Right cardiac atrium (tissue), 5 donors: ENCODE measurements at regions not wholly inside any gene's neighbourhood (a gene's known extent, or its start where the extent isn't known, plus 50 kb on each side); places are given as distances from the start of the nearest gene placed in this dataset.

ENCODE experiments used
- ATAC-seq, 2 donors: fragments of 200-7000 bp; cut with Tn5 transposase; one replicate each; pipeline versions ENCODE4 v1.8.0 to v1.9.1; 2020; ENCODE audit warnings: moderate library complexity in 2 of 2, mild to moderate bottlenecking in 1 of 2
- DNase-seq, 3 donors: peaks; one replicate each; pipeline ENCODE4 v3.0.0-alpha.2; 2020
- H3K27ac ChIP-seq: one replicate; pipeline ENCODE4 v1.5.1; 2013; ENCODE audit warnings: mild to moderate bottlenecking, low read length, control low read depth, moderate library complexity
- H3K27me3 ChIP-seq: one replicate; pipeline ENCODE4 v1.6.1; 2013; ENCODE audit not compliant: control insufficient read depth, insufficient read depth
- H3K4me1 ChIP-seq: one replicate; pipeline ENCODE4 v1.6.1; 2013; ENCODE audit warnings: low read length; ENCODE audit not compliant: control insufficient read depth, insufficient read depth
- H3K4me3 ChIP-seq: one replicate; pipeline ENCODE4 v1.5.1; 2013; ENCODE audit warnings: low read length, control low read depth
- H3K9me3 ChIP-seq: one replicate; pipeline ENCODE4 v1.6.1; 2013; ENCODE audit warnings: low read length; ENCODE audit not compliant: control insufficient read depth
- WGBS: extraction: QIAGEN DNeasy Blood & Tissue Kit; methylation state at CpG from one replicate; pipeline ENCODE4 v1.1.7; 2013; 5-methylcytosine and 5-hydroxymethylcytosine counted together
- intact Hi-C, 4 donors: fragments of 100-400 bp; cut with DNase I; formaldehyde crosslinking; loops; one replicate each; pipeline versions ENCODE4 v1.11.0 to v1.14.0; 2022 to 2023
- donor health status: healthy with polysubstance abuse.
- donor health status: DM: no; HTN: yes; CAD: no.
- donor health status: DM: no; HTN: no; CAD: no.
- donor health status: DM: no; HTN: yes; CAD: no; lungs with severe emphysema.
- donor health status: DM: yes; HTN: yes; CAD: no.

- no peak for ATAC-seq
- H3K27me3 ChIP-seq = no peaks in the 10 kb centered on the region
- H3K4me3 ChIP-seq = no peak overlapping the region
- H3K4me1 ChIP-seq = no peaks in the 10 kb centered on the region
- no peak overlapping the region for H3K27ac ChIP-seq
- intact Hi-C loops = no loop called here
- DNase-seq = no peak
- H3K9me3 ChIP-seq = no peaks in the 10 kb centered on the region
- 95% methylated on average over 9 of the region's 9 CpGs for WGBS
These were observed 236.7 kb downstream of the MYCN start for GRCh38 chr2:16176971-16177480.

- H3K9me3 ChIP-seq = no peaks in the 10 kb centered on the region
- no peak overlapping the region for H3K27ac ChIP-seq
- WGBS = 81% methylated on average over 3 of the region's 3 CpGs
- ATAC-seq = no peak
- no peak for DNase-seq
- H3K27me3 ChIP-seq = no peaks in the 10 kb centered on the region
- intact Hi-C loops = no loop called here
- H3K4me3 ChIP-seq = no peak overlapping the region
- H3K4me1 ChIP-seq = no peaks in the 10 kb centered on the region
These were observed 235.0 kb downstream of the MYCN start for GRCh38 chr2:16175247-16175825.

GRCh38 chr2:16174693-16175045 lies 234.3 kb downstream of the MYCN start:
- H3K9me3 ChIP-seq = no peaks in the 10 kb centered on the region
- intact Hi-C loops = no loop called here
- DNase-seq (no peak), ATAC-seq (no peak)
- no peaks in the 10 kb centered on the region for H3K27me3 ChIP-seq
- no peaks in the 10 kb centered on the region for H3K4me1 ChIP-seq
- H3K4me3 ChIP-seq = no peak overlapping the region
- 90% methylated on average over 3 of the region's 3 CpGs for WGBS
- no peak overlapping the region for H3K27ac ChIP-seq

- no peak for ATAC-seq
- H3K9me3 ChIP-seq = no peaks in the 10 kb centered on the region
- H3K4me1 ChIP-seq = no peaks in the 10 kb centered on the region
- DNase-seq = no peak
- WGBS = 88% methylated on average over 3 of the region's 3 CpGs
- H3K27ac ChIP-seq = no peak overlapping the region
- no peaks in the 10 kb centered on the region for H3K27me3 ChIP-seq
- intact Hi-C loops = no loop called here
- H3K4me3 ChIP-seq = no peak overlapping the region
These were observed 233.7 kb downstream of the MYCN start for GRCh38 chr2:16173893-16174692.

DNA sequence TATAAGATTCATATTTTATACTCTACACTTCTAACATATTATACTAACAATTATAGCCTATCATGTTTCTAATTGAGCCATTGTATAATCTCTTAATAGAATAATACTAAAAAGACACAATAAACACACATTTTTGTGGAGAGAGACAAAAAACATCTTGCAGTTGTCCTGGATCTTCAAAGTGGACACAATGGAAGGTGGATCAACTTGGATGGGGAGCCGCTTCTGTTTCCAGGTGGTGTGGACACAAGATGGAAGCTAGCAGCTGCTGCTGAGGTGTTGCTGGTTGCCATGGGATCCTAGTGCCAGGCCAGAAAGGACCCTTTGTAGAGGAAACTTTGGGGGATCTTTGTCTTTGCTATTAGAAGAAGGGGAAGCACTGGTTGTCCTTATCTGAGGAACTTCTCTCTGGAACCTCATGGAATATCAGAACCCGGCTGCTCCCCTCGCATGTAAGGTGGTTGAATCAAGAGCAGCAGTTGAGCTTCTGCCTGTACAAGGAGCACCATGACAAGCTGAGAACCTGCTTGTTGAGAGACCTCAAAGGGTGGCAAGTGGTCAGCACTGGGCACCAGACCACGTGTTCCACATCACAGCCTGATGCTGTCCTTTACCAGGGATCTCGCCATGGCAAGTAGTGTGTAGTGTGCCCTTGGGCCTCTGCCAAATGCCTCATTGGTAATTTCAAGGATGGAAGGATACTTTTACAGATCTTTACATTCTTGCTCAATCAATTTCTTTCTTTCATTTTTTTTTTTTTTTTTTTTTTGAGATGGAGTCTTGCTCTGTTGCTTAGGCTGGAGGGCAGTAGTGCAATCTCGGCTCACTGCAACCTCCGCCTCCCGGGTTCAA lies 232.2 kb downstream of the MYCN start:
- no peaks in the 10 kb centered on the region for H3K9me3 ChIP-seq
- DNase-seq (no peak), ATAC-seq (no peak)
- intact Hi-C loops = no loop called here
- H3K27me3 ChIP-seq = no peaks in the 10 kb centered on the region
- no peak overlapping the region for H3K4me3 ChIP-seq
- no peaks in the 10 kb centered on the region for H3K4me1 ChIP-seq
- H3K27ac ChIP-seq = no peak overlapping the region
- 94% methylated on average over 8 of the region's 8 CpGs for WGBS

DNA sequence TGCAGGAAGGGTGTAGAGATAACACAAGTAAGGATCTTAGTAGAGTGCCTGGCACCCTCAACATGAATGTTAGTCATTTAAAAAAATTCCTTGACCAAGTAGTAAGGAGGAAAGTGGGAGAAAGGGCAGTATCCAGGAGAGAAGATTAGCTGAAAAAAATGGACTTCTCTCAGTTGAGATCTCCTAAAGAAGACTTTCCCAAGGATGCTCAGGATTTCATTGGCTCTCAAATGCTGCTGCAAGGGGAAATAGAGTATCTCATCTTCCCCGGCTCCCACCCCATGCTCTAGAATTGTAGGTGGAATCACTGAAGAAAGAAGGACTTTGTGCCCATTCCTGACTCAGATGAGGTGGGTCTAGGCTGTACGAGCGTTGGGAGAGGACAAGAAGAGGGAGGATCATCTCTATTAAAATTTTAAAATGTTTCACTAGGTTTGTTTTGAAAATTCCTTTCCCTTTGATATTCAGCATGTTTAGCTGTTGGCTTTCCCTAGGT lies 231.1 kb downstream of the MYCN start:
- Histone ChIP-seq H3K4me1 (no peaks in the 10 kb centered on the region), H3K4me3 (no peak overlapping the region), H3K27me3 (no peaks in the 10 kb centered on the region), H3K9me3 (no peaks in the 10 kb centered on the region), H3K27ac (no peak overlapping the region)
- intact Hi-C loops = no loop called here
- ATAC-seq (no peak), DNase-seq (no peak)
- WGBS = 95% methylated on average over 3 of the region's 3 CpGs

- DNase-seq = no peak
These were observed 230.5 kb downstream of the MYCN start for GRCh38 chr2:16170675-16171424.

DNA sequence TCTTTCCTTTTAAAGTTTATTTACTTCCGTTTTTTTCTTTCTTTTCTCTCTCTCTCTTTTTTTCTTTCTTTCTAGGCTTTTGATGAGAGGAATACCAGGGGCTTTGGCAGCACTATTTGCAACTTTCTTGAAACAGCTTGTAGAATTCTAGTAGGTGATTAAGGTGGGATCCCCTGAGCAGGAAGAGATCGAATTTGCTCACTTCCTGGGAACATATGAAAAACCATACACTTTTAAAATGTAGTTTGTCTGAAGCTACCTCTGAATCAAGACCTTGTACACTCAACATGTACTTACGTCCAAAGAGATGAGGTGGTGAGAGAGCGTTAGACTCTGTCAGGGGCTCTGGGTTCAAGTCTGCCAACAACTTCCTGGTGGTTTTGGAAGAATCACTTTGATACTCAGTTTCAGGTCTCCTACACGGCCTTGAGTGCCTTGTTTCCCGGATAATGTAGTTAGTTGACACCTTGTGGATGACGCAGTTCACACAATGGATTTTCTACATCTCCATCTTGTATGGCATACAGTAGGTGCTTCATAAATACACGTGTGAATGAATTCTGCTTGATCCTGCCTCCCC lies 229.1 kb downstream of the MYCN start:
- no peak for ATAC-seq
- Histone ChIP-seq H3K4me3 (no peak overlapping the region), H3K4me1 (no peaks in the 10 kb centered on the region), H3K27ac (no peak overlapping the region), H3K27me3 (no peaks in the 10 kb centered on the region), H3K9me3 (no peaks in the 10 kb centered on the region)
- DNase-seq = no peak
- intact Hi-C loops = no loop called here
- 83% methylated on average over 8 of the region's 8 CpGs for whole genome bisulfite sequencing

More at GRCh38 chr2:16170675-16171424, 230.5 kb downstream of the MYCN start:
- H3K9me3 ChIP-seq = no peaks in the 10 kb centered on the region
- no peaks in the 10 kb centered on the region for H3K27me3 ChIP-seq
- H3K4me3 ChIP-seq = no peak overlapping the region
- intact Hi-C loops = no loop called here
- H3K4me1 ChIP-seq = no peaks in the 10 kb centered on the region
- ATAC-seq = no peak
- WGBS = 80% methylated on average over 9 of the region's 9 CpGs
- H3K27ac ChIP-seq = no peak overlapping the region

DNA sequence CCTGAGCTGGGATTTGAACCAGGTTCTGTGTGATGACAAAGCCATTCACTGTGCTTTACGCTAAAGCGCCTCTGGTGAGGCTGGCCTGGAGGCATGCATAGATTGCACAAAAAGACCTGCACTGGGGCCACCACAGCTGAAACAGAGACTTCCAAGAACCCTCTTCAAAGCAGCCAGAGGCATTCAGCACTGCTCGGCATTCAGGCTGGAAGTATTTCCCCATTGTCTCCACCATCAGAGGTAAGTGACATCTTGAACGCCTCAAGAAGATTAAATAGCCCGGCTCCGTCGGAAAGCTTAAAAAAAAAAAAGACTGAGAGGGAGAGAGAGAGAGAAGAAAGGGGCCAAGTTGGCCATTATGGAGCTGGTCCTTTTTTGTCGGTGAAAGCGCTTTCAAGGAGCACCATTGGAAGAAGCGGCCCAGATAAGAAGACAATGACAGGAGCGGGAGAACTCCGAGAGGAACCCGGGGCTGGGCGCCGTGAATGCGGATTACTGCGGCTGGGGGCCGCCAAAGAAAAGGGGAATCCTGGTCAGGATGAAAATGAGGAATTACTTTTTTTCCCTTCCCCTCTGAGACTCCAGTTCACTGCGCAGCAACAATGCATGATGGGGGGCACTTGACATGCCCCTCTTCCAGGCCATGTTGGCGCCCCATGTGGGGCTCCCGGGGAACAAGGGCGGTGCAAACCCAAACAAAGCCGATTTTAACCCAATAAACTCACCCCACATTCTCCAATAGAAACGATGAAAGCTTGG lies 228.3 kb downstream of the MYCN start:
- 87% methylated on average over 24 of the region's 24 CpGs for WGBS
- no peaks in the 10 kb centered on the region for H3K9me3 ChIP-seq
- H3K4me1 ChIP-seq = no peaks in the 10 kb centered on the region
- intact Hi-C loops = no loop called here
- no peaks in the 10 kb centered on the region for H3K27me3 ChIP-seq
- no peak for DNase-seq
- ATAC-seq = no peak
- no peak overlapping the region for H3K27ac ChIP-seq
- H3K4me3 ChIP-seq = no peak overlapping the region
